HCT116 (cell line): ENCODE measurements at regions not wholly inside any gene's neighbourhood (a gene's known extent, or its start where the extent isn't known, plus 50 kb on each side); places are given as distances from the start of the nearest gene placed in this dataset.

Experiments
- ATAC-seq: fragments of 200-7000 bp; cut with Tn5 transposase; 2 replicates; pipeline ENCODE4 v1.9.1; 2020; ENCODE audit warnings: mild to moderate bottlenecking, moderate library complexity
- BruUV-seq: library from RNA; stranded (reverse); fragments of 400-500 nt; replicated peaks from 2 replicates; lab custom pipeline; 2021; lab: Mats Ljungman, UMichigan
- CTCF ChIA-PET: fragments of 300-600 bp; sonication (Branson Sonifier 250); formaldehyde crosslinking; loops from one replicate; lab custom pipeline; 2021; ENCODE audit warnings: antibody characterized with exemption; lab: Charles Lee
- POLR2A ChIA-PET: fragments of 300-600, 350-600 bp; sonication (Branson Sonifier 250); formaldehyde crosslinking; loops from one replicate; lab custom pipeline; 2021; ENCODE audit warnings: antibody characterized with exemption; lab: Charles Lee
- RAD21 ChIA-PET, 2 experiments: fragments of 300-600 bp; sonication (Branson Sonifier 250); formaldehyde crosslinking; loops; one replicate each; lab custom pipeline; 2023; ENCODE audit warnings: low total read pairs in 2 of 2; ENCODE audit not compliant: uncharacterized antibody in 2 of 2, unreplicated experiment in 2 of 2, low non-redundant PET in 1 of 2; lab: Charles Lee
- DNase-seq: peaks from one replicate; pipeline ENCODE4 v3.0.0-alpha.2; 2010; ENCODE audit warnings: low read depth, low spot score
- H2AFZ ChIP-seq: fragments of 200-600 bp; shearing (Covaris generic), sonication (generic); 2 replicates; pipeline ENCODE4 v1.6.1; 2017; ENCODE audit warnings: low read depth, mixed run types, mixed read lengths, antibody characterized with exemption, low read length; ENCODE audit not compliant: poor library complexity, severe bottlenecking
- H3K27ac ChIP-seq: 2 replicates; pipeline ENCODE4 v1.5.1; 2012; ENCODE audit warnings: low read depth, low read length
- H3K27me3 ChIP-seq: fragments of 200-600 bp; sonication (generic); 2 replicates; pipeline ENCODE4 v1.6.1; 2016; ENCODE audit warnings: mixed run types, low read length, mixed read lengths; ENCODE audit not compliant: insufficient read depth
- H3K36me3 ChIP-seq, 2 experiments: fragments of 200-500 bp in 1 of 2; fragments of 200-600 bp in 1 of 2; sonication (Bioruptor generic) in 1 of 2; sonication (generic) in 1 of 2; 2 replicates each; pipeline versions ENCODE4 v1.5.1 to v1.6.1; 2014 to 2016; ENCODE audit warnings: low read length in 2 of 2, inconsistent platforms in 1 of 2, mixed read lengths in 1 of 2, mixed run types in 1 of 2; ENCODE audit not compliant: insufficient read depth in 2 of 2, control insufficient read depth in 1 of 2
- H3K4me1 ChIP-seq, 2 experiments: fragments of 200-600 bp in 1 of 2; sonication (generic) in 1 of 2; 2 replicates each; pipeline versions ENCODE4 v1.5.1 to v1.6.1; 2012 to 2017; ENCODE audit warnings: low read length in 2 of 2, inconsistent platforms in 1 of 2, mild to moderate bottlenecking in 1 of 2, mixed read lengths in 1 of 2, mixed run types in 1 of 2, moderate library complexity in 1 of 2; ENCODE audit not compliant: insufficient read depth in 2 of 2, control insufficient read depth in 1 of 2
- H3K4me2 ChIP-seq: fragments of 200-600 bp; sonication (generic); 2 replicates; pipeline ENCODE4 v1.6.1; 2017; ENCODE audit warnings: mixed run types, low read length, mixed read lengths
- H3K4me3 ChIP-seq, 2 experiments: fragments of 200-600 bp in 1 of 2; sonication (generic) in 1 of 2; replicated peaks in 1 of 2; 2 replicates each; pipeline ENCODE4 v1.5.1; 2011 to 2016; ENCODE audit warnings: low read length in 2 of 2, control low read depth in 1 of 2, low read depth in 1 of 2, mild to moderate bottlenecking in 1 of 2, mixed read lengths in 1 of 2, mixed run types in 1 of 2
- H3K79me2 ChIP-seq: fragments of 200-600 bp; sonication (generic); 2 replicates; pipeline ENCODE4 v1.6.1; 2017; ENCODE audit warnings: mild to moderate bottlenecking, mixed run types, low read length, moderate library complexity, mixed read lengths; ENCODE audit not compliant: insufficient read depth
- H3K9ac ChIP-seq: fragments of 200-600 bp; sonication (generic); 2 replicates; pipeline ENCODE4 v1.6.1; 2016; ENCODE audit warnings: low read length, mixed read lengths
- H3K9me2 ChIP-seq: fragments of 200-600 bp; sonication (generic), shearing (Covaris generic); 2 replicates; pipeline ENCODE4 v1.6.1; 2017; ENCODE audit warnings: mixed run types, mild to moderate bottlenecking, moderate library complexity; ENCODE audit not compliant: insufficient read depth
- H3K9me3 ChIP-seq, 2 experiments: fragments of 200-500 bp in 1 of 2; fragments of 200-600 bp in 1 of 2; sonication (Bioruptor generic) in 1 of 2; sonication (generic) in 1 of 2; 2 replicates each; pipeline ENCODE4 v1.6.1; 2014 to 2017; ENCODE audit warnings: low read length in 2 of 2, mixed read lengths in 2 of 2, inconsistent platforms in 1 of 2, low read depth in 1 of 2, mild to moderate bottlenecking in 1 of 2, mixed run types in 1 of 2, moderate library complexity in 1 of 2; ENCODE audit not compliant: control insufficient read depth in 1 of 2, insufficient read depth in 1 of 2
- H4K20me1 ChIP-seq: fragments of 200-600 bp; sonication (generic), shearing (Covaris generic); 2 replicates; pipeline ENCODE4 v1.6.1; 2017; ENCODE audit warnings: mixed run types, mild to moderate bottlenecking, moderate library complexity; ENCODE audit not compliant: insufficient read depth
- CBX3 ChIP-seq: IDR thresholded peaks from 2 replicates; pipeline ENCODE4 v1.6.1; 2012; ENCODE audit warnings: low read depth
- CEBPB ChIP-seq: IDR thresholded peaks from 2 replicates; pipeline ENCODE4 v1.6.1; 2012; ENCODE audit warnings: low read depth
- EGR1 ChIP-seq: IDR thresholded peaks from 2 replicates; pipeline ENCODE4 v1.6.1; 2012; ENCODE audit warnings: low read depth
- EZH2 ChIP-seq: fragments of 200-600 bp; sonication (generic); IDR thresholded peaks from 2 replicates; pipeline ENCODE4 v1.6.1; 2017; ENCODE audit warnings: antibody characterized with exemption, mixed run types
- EZH2phosphoT487 ChIP-seq: fragments of 200-600 bp; IDR thresholded peaks from 2 replicates; pipeline ENCODE4 v1.6.1; 2018; ENCODE audit warnings: antibody characterized with exemption, borderline replicate concordance
- JUND ChIP-seq: IDR thresholded peaks from 2 replicates; pipeline ENCODE4 v1.6.1; 2012
- SIN3A ChIP-seq: IDR thresholded peaks from 2 replicates; pipeline ENCODE4 v1.6.1; 2012; ENCODE audit warnings: low read depth
- SRF ChIP-seq: IDR thresholded peaks from 2 replicates; pipeline ENCODE4 v1.6.1; 2012; ENCODE audit warnings: low read depth
- ZNF274 ChIP-seq: fragments of 200-500 bp; sonication (Bioruptor generic); IDR thresholded peaks from 2 replicates; pipeline ENCODE4 v1.6.1; 2014; ENCODE audit warnings: mild to moderate bottlenecking, low read depth, low read length, inconsistent platforms
- intact Hi-C: fragments of 100-400 bp; cut with micrococcal nuclease; formaldehyde crosslinking; loops from 2 replicates; pipeline ENCODE4 v1.10.0; 2022
- TF ChIP-seq, protein P1 (sequence below): IDR thresholded peaks from 2 replicates; pipeline ENCODE4 v1.6.1; 2011; ENCODE audit warnings: mild to moderate bottlenecking, low read length, moderate library complexity; ENCODE audit not compliant: insufficient replicate concordance; ENCODE audit errors: extremely low read depth

DNA sequence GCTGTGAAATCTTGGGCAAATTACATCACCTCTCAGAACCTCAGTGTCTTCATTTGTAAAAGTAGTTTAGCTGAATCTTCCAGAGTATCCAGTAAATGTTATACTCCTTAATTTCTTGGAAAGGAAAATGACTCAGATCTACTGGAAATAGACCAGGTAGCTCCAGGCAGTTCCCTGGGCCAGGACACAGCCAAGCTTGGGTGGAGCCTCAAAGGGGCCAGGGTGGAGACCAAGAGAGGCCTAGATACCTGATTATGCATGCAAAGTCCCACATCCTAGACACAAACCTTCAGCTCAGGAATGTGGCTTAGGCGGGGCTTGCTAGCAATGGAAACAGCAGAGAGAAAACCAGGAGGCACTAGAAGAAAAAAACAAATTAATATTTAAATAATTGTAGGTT, 272.8 kb downstream of the MAFB start:
- H3K79me2 ChIP-seq: no peaks in the 10 kb centered on the region
- H3K4me3 ChIP-seq: no peak overlapping the region
- H3K9me3 ChIP-seq: no peaks in the 10 kb centered on the region
- H2AFZ ChIP-seq: no peak overlapping the region
- ChIA-PET POLR2A (no interaction called here), RAD21 (no interaction called here), CTCF (no interaction called here)
- no peak overlapping the region for H3K9ac ChIP-seq
- DNase-seq (no peak), ATAC-seq (no peak)
- no peaks in the 10 kb centered on the region for H3K27me3 ChIP-seq
- no peaks in the 10 kb centered on the region for H3K9me2 ChIP-seq
- TF ChIP-seq, protein P1, sequence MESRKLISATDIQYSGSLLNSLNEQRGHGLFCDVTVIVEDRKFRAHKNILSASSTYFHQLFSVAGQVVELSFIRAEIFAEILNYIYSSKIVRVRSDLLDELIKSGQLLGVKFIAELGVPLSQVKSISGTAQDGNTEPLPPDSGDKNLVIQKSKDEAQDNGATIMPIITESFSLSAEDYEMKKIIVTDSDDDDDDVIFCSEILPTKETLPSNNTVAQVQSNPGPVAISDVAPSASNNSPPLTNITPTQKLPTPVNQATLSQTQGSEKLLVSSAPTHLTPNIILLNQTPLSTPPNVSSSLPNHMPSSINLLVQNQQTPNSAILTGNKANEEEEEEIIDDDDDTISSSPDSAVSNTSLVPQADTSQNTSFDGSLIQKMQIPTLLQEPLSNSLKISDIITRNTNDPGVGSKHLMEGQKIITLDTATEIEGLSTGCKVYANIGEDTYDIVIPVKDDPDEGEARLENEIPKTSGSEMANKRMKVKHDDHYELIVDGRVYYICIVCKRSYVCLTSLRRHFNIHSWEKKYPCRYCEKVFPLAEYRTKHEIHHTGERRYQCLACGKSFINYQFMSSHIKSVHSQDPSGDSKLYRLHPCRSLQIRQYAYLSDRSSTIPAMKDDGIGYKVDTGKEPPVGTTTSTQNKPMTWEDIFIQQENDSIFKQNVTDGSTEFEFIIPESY: no peak
- TF ChIP-seq EGR1: no peak
- TF ChIP-seq SIN3A: no peak
- TF ChIP-seq JUND: no peak
- TF ChIP-seq ZNF274: no peak
- TF ChIP-seq CBX3: no peak
- TF ChIP-seq CEBPB: no peak
- TF ChIP-seq EZH2phosphoT487: no peak
- no peak for TF ChIP-seq EZH2
- no peak for TF ChIP-seq SRF
- no peaks in the 10 kb centered on the region for H3K4me1 ChIP-seq
- H3K27ac ChIP-seq: no peak overlapping the region
- no peak overlapping the region for H3K4me2 ChIP-seq
- H3K36me3 ChIP-seq: no peaks in the 10 kb centered on the region
- no peaks in the 10 kb centered on the region for H4K20me1 ChIP-seq
- intact Hi-C loops: no loop called here
- no TSS peak for BruUV-seq
